Mesothelial cell of epicardium (in vitro differentiated cells): ENCODE measurements at regions not wholly inside any gene's neighbourhood (a gene's known extent, or its start where the extent isn't known, plus 50 kb on each side); places are given as distances from the start of the nearest gene placed in this dataset.
A peak's percentile ranks its signal among the peaks of the same experiment; 100 is the strongest.

Experiments
- DNase-seq, 2 experiments: peaks; one replicate each; pipeline ENCODE4 v3.0.0; 2021; ENCODE audit warnings: low spot score in 2 of 2; ENCODE audit not compliant: unreplicated experiment in 2 of 2
- H3K27ac Mint-ChIP-seq: 2 replicates; pipeline ENCODE4 v1.8.0; 2021; ENCODE audit warnings: mixed read lengths
- H3K27me3 Mint-ChIP-seq: 2 replicates; pipeline ENCODE4 v1.8.0; 2021; ENCODE audit warnings: low read depth, mixed read lengths
- H3K36me3 Mint-ChIP-seq: 2 replicates; pipeline ENCODE4 v1.8.0; 2021; ENCODE audit warnings: mixed read lengths
- H3K4me1 Mint-ChIP-seq: 2 replicates; pipeline ENCODE4 v1.8.0; 2021; ENCODE audit warnings: mixed read lengths
- H3K4me3 Mint-ChIP-seq: 2 replicates; pipeline ENCODE4 v1.8.0; 2021; ENCODE audit warnings: mild to moderate bottlenecking, moderate library complexity, mixed read lengths
- H3K9me3 Mint-ChIP-seq: 2 replicates; pipeline ENCODE4 v1.8.0; 2021; ENCODE audit warnings: mixed read lengths
- TF ChIP-seq, protein P1 (sequence below): fragments of 200-600 bp; sonication (generic); IDR thresholded peaks from one replicate; pipeline ENCODE4 v1.5.0; 2021; ENCODE audit warnings: antibody characterized with exemption; ENCODE audit not compliant: unreplicated experiment

DNA sequence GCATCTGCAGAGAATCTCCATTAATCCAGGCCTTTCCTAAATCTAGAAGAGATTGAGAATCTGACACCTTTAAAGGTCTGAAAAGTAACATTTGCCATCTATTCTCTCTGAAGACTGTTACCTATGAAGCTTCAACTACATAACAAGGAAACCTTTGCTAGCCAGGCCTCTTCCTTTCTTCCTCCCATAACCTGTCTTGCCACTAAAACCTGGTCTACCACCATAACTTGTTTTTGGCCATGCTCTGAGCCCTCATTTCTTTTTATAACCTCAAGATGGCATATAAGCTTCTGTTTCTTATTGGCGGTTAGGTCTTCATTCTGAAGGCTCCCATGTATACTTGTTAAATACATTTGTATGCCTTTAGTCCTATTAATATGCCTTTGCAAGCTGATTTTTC lies 348.4 kb upstream of the MEOX2 start:
- Mint-ChIP-seq H3K27ac (no peak overlapping the region), H3K4me1 (no peaks in the 10 kb centered on the region), H3K27me3 (no peaks in the 10 kb centered on the region), H3K36me3 (no peaks in the 10 kb centered on the region), H3K9me3 (peaks cover 4% of the 10 kb centered on the region), H3K4me3 (no peak overlapping the region)
- TF ChIP-seq, protein P1, sequence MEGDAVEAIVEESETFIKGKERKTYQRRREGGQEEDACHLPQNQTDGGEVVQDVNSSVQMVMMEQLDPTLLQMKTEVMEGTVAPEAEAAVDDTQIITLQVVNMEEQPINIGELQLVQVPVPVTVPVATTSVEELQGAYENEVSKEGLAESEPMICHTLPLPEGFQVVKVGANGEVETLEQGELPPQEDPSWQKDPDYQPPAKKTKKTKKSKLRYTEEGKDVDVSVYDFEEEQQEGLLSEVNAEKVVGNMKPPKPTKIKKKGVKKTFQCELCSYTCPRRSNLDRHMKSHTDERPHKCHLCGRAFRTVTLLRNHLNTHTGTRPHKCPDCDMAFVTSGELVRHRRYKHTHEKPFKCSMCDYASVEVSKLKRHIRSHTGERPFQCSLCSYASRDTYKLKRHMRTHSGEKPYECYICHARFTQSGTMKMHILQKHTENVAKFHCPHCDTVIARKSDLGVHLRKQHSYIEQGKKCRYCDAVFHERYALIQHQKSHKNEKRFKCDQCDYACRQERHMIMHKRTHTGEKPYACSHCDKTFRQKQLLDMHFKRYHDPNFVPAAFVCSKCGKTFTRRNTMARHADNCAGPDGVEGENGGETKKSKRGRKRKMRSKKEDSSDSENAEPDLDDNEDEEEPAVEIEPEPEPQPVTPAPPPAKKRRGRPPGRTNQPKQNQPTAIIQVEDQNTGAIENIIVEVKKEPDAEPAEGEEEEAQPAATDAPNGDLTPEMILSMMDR, result no peak
- DNase-seq, result no peak

DNA sequence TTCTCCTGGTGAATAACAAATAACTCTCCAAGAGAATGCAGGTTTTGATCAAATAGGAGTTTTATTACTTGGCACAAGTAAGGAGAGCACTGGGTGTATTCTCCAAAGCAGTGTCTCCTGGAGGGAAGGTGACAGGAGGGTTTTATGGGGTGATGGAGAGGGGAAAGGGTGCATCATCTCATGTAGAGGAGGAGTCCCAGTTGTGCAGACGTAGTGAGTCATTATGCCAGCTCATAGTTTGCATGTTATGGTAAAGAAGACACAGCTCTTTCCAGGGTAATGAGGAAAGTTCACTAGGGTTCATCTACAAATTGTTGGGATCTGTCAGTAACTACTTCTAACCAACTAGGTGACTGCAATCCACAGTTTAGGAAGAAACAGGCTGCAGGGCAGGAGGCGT lies 347.9 kb upstream of the MEOX2 start:
- TF ChIP-seq, protein P1, result no peak
- Mint-ChIP-seq H3K27me3 (no peaks in the 10 kb centered on the region), H3K4me3 (no peak overlapping the region), H3K36me3 (no peaks in the 10 kb centered on the region), H3K4me1 (no peaks in the 10 kb centered on the region), H3K27ac (no peak overlapping the region), H3K9me3 (peaks cover 4% of the 10 kb centered on the region)
- no peak for DNase-seq

DNA sequence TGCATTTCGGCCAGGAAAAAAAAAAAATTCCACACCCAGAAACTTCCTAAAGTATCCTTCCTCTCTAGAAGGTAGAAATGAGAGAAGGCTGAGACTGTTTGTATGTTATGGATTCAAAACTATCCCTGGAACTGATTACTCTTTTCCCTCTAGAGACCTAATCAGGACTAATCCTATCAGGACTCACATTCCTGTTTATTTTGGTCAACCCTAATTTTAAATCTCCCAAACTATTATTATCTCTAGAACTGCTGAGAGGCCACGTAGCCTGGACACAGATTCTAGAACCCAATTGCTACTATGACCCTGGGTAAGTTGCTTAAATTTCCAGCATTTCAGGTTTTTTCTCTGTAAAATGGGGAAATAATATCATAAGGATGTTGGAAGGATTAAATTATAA lies 346.8 kb upstream of the MEOX2 start:
- no peak for DNase-seq
- Mint-ChIP-seq H3K36me3 (no peaks in the 10 kb centered on the region), H3K4me1 (peaks cover 1% of the 10 kb centered on the region), H3K4me3 (no peak overlapping the region), H3K27me3 (no peaks in the 10 kb centered on the region), H3K27ac (no peak overlapping the region), H3K9me3 (peaks cover 4% of the 10 kb centered on the region)
- TF ChIP-seq, protein P1, result no peak

DNA sequence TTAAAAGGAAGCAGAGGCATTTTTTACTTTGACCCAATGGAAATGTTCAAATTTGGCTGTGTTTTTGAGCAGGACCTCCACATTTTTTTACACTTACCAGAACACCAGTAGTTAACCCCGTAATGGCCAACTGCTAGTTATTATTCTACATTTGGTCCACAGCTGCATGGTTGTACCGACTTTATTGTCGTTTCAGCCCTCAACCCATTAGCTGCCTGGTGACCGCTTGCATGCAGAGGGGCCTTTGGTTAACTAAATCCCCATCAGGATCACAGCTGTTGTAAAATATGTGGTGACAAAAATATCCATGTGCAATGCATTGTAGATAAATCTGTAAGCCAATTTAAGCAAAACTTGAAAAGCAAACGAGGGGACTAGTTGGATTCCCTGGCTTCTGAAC lies 342.2 kb upstream of the MEOX2 start:
- Mint-ChIP-seq H3K27ac (no peak overlapping the region), H3K36me3 (no peaks in the 10 kb centered on the region), H3K27me3 (no peaks in the 10 kb centered on the region), H3K4me3 (no peak overlapping the region), H3K4me1 (peaks cover 7% of the 10 kb centered on the region), H3K9me3 (no peaks in the 10 kb centered on the region)
- TF ChIP-seq, protein P1, result no peak
- no peak for DNase-seq

DNA sequence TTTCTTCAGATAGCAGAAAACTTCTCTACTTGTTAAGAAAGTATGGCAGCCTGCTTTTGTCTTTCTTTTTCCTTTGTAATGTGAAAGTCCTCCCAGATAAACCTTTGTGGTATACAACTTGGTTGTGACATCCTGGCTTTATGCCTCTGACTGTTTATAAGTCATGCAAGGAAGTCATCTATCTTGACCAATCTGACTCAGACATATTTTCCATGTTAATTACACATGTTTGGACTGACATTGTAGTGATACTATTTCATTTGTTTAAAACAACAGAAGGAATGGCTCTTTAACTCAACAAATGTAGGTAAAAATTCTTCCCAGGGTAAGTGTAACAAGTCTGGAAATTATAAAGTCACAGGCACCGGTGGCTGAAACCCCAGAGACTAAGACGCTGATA lies 341.6 kb upstream of the MEOX2 start:
- DNase-seq, result no peak
- H3K4me3 Mint-ChIP-seq, result no peak overlapping the region
- TF ChIP-seq, protein P1, result no peak
- no peaks in the 10 kb centered on the region for H3K9me3 Mint-ChIP-seq
- no peaks in the 10 kb centered on the region for H3K27me3 Mint-ChIP-seq
- peak overlapping the region; percentile 23 for H3K27ac Mint-ChIP-seq
- no peaks in the 10 kb centered on the region for H3K36me3 Mint-ChIP-seq
- H3K4me1 Mint-ChIP-seq, result peaks cover 10% of the 10 kb centered on the region

DNA sequence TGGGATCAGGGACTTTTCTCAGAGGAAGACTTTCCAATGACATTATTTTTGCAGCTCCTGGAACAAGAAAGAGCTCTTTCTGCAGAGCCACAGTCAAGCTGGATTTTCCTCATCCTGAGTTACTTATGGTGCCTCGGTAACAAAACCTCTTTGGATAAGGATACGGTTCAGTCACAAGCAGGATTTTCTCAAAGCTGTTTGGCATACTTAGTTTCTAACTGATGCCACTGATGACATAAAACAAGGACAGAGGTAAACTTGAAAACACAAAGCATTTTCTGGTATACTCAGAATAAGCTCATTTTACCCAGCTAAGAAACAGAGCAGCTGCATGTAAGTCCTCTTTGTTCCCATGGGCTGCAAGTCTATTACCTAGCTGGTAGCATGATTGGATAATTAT lies 340.9 kb upstream of the MEOX2 start:
- Mint-ChIP-seq H3K4me1 (peaks cover 12% of the 10 kb centered on the region), H3K36me3 (no peaks in the 10 kb centered on the region), H3K27me3 (no peaks in the 10 kb centered on the region), H3K9me3 (no peaks in the 10 kb centered on the region), H3K4me3 (no peak overlapping the region), H3K27ac (peak overlapping the region; percentile 23)
- no peak for DNase-seq
- TF ChIP-seq, protein P1, result no peak
